Ovary (tissue), 7 donors: ENCODE measurements at regions not wholly inside any gene's neighbourhood (a gene's known extent, or its start where the extent isn't known, plus 50 kb on each side); places are given as distances from the start of the nearest gene placed in this dataset.

Source experiments
- DNase-seq, 5 donors: peaks; one replicate each; pipeline ENCODE4 v3.0.0-alpha.2; 2019 to 2020
- H3K27ac ChIP-seq, 2 donors: fragments of 200-600 bp; one replicate each; pipeline versions ENCODE4 v1.5.1 to v1.8.0; 2019 to 2022
- H3K27me3 ChIP-seq: fragments of 200-600 bp; one replicate; pipeline ENCODE4 v1.8.0; 2022
- H3K36me3 ChIP-seq: fragments of 200-600 bp; sonication (generic); one replicate; pipeline ENCODE4 v1.5.1; 2019
- H3K4me1 ChIP-seq: one replicate; pipeline ENCODE4 v1.8.1; 2013; ENCODE audit warnings: mild to moderate bottlenecking, moderate library complexity; ENCODE audit not compliant: insufficient read depth
- H3K4me3 ChIP-seq: fragments of 200-600 bp; sonication (generic); one replicate; pipeline ENCODE4 v1.5.1; 2017
- H3K9me3 ChIP-seq, 2 donors: fragments of 200-600 bp in 1 of 2; sonication (generic) in 1 of 2; one replicate each; pipeline versions ENCODE4 v1.5.1 to v1.8.1; 2013 to 2019; ENCODE audit warnings: mild to moderate bottlenecking in 1 of 2, moderate library complexity in 1 of 2
- EP300 ChIP-seq: sonication (generic); formaldehyde crosslinking; IDR thresholded peaks from one replicate; pipeline ENCODE4 v1.6.1; 2017; ENCODE audit warnings: antibody characterized with exemption
- POLR2A ChIP-seq: fragments of 450-650 bp; IDR thresholded peaks from one replicate; pipeline ENCODE4 v1.6.1; 2017; ENCODE audit warnings: antibody characterized with exemption, mild to moderate bottlenecking, moderate library complexity
- WGBS, 3 donors: extraction: QIAGEN DNeasy Blood & Tissue Kit in 1 of 3; methylation state at CpG; one replicate each; pipeline versions ENCODE4 v1.1.5 to v1.1.7; 2013 to 2017; 5-methylcytosine and 5-hydroxymethylcytosine counted together
- intact Hi-C, 4 donors: fragments of 100-400 bp; cut with DNase I; formaldehyde crosslinking; loops; one replicate each; pipeline versions ENCODE4 v1.11.0 to v1.15.1; 2022 to 2023
- TF ChIP-seq, protein P1 (sequence below), 3 donors: fragments of 450-650 bp in 2 of 3; fragments of 200-600 bp in 1 of 3; IDR thresholded peaks; one replicate each; pipeline versions ENCODE4 v1.5.1 to v1.8.0; 2016 to 2022; ENCODE audit warnings: antibody characterized with exemption in 3 of 3, mild to moderate bottlenecking in 1 of 3
- donor health status: DM: no; HTN: no; CAD: no; lungs with moderate emphysema.
- donor health status: DM: no; HTN: no; CAD: no.
- donor health status: Bipolar disorder and iron deficiency.
- donor health status: DM: no; HTN: no; CAD: no.
- donor health status: DM: yes; HTN: yes; CAD: no.

DNA sequence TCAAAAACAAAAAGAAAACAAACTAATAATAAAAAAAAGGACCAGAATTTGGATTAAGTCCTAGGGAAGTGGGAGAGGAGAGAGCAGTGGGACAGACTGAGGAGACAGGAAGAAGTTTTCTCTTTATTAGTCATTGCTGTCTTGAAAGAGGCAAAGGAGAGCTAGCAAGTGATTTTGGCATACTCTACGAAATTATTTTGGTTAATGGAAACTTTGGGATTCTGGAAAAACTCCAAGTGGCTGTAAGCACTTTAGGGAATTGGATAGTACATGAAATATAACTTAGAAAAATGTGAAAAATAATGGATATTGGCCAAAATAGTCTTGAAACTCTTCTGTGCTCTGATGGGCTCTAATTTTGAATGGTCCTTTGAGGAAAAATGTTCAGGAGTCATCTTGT, 1641.8 kb upstream of the WWC1 start:
- no peaks in the 10 kb centered on the region for H3K4me1 ChIP-seq
- H3K27ac ChIP-seq: no peak overlapping the region
- no peaks in the 10 kb centered on the region for H3K36me3 ChIP-seq
- no peaks in the 10 kb centered on the region for H3K9me3 ChIP-seq
- H3K4me3 ChIP-seq: no peak overlapping the region
- 0 to 2% (median 2%) methylated on average over 1 of the region's 1 CpG for WGBS, 3 donors
- no peak for TF ChIP-seq EP300
- no peaks in the 10 kb centered on the region for H3K27me3 ChIP-seq
- intact Hi-C loops: no loop called here
- no peak for DNase-seq

DNA sequence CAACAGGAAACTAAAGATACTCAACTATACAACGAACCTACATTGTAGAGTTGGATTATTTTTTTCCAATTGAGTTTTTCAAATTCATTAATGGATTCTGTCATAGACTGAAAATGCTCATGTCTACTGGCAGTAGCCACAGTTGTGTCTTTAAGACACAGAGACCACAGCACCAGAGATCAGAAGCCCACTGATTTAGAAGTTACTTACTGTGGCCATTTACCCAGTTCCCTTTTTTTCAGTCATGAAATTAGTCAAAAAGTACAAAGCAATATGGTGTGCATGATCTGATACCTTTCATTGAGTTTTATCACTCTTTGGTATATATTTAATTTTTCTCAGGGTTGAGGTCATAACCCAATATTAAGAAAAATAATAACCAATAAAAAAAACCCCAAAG, 1640.2 kb upstream of the WWC1 start:
- DNase-seq: no peak
- H3K36me3 ChIP-seq: no peaks in the 10 kb centered on the region
- TF ChIP-seq, protein P1, sequence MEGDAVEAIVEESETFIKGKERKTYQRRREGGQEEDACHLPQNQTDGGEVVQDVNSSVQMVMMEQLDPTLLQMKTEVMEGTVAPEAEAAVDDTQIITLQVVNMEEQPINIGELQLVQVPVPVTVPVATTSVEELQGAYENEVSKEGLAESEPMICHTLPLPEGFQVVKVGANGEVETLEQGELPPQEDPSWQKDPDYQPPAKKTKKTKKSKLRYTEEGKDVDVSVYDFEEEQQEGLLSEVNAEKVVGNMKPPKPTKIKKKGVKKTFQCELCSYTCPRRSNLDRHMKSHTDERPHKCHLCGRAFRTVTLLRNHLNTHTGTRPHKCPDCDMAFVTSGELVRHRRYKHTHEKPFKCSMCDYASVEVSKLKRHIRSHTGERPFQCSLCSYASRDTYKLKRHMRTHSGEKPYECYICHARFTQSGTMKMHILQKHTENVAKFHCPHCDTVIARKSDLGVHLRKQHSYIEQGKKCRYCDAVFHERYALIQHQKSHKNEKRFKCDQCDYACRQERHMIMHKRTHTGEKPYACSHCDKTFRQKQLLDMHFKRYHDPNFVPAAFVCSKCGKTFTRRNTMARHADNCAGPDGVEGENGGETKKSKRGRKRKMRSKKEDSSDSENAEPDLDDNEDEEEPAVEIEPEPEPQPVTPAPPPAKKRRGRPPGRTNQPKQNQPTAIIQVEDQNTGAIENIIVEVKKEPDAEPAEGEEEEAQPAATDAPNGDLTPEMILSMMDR (IDR thresholded peaks at IDR 0.05): no peak
- no peak for TF ChIP-seq POLR2A
- TF ChIP-seq EP300: no peak
- no peaks in the 10 kb centered on the region for H3K27me3 ChIP-seq
- intact Hi-C loops: no loop called here
- no peak overlapping the region for H3K4me3 ChIP-seq
- H3K9me3 ChIP-seq: no peaks in the 10 kb centered on the region
- no peaks in the 10 kb centered on the region for H3K4me1 ChIP-seq
- 78 to 88% (median 80%) methylated on average over 1 of the region's 1 CpG for WGBS, 3 donors
- no peak overlapping the region for H3K27ac ChIP-seq

DNA sequence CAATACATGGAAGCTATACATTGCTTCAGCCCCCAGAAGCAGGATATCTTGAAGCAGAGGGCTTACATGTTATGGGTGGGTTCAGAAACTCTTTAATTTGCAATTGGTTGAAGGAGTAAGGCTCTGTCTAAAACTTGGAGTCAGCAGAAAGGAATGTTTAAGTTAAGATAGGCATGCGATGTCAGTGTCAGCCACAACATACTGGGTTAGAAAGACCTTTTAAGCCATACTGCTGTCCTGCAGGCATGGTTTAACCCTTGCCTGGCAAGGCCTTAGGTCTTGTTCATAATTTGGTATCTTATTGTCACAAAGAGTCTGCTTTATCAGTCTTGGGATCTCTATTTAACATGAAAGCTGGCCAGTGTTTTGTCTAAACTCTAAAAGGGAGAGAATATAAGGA, 1619.6 kb upstream of the WWC1 start:
- H3K36me3 ChIP-seq: no peaks in the 10 kb centered on the region
- H3K9me3 ChIP-seq: no peaks in the 10 kb centered on the region
- no peaks in the 10 kb centered on the region for H3K27me3 ChIP-seq
- DNase-seq: no peak
- intact Hi-C loops: no loop called here
- no peak overlapping the region for H3K27ac ChIP-seq
- H3K4me1 ChIP-seq: no peaks in the 10 kb centered on the region
- 14 to 37% (median 25%) methylated on average over 1 of the region's 1 CpG for WGBS, 3 donors
- no peak overlapping the region for H3K4me3 ChIP-seq
- no peak for TF ChIP-seq POLR2A

DNA sequence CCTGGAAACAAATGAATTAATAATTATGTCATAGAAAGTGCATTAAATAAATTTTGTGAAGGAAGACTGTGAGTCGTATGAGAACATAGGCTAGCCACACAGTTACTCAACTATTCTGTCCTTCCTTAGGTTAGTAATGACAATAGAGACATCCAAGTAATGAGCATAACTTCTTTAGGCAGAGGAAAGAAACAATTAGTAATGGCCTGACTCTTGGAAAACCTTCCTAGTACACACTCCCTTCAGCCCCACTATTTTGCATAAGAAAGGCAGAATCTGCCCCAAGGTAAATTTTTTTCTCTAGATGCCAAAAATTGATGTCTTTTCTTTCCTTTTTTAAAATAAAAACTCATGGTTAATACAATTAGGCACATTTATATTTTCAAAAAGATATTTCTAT, 1619.0 kb upstream of the WWC1 start:
- intact Hi-C loops: no loop called here
- Histone ChIP-seq H3K4me3 (no peak overlapping the region), H3K27me3 (no peaks in the 10 kb centered on the region), H3K9me3 (no peaks in the 10 kb centered on the region), H3K4me1 (no peaks in the 10 kb centered on the region), H3K27ac (no peak overlapping the region), H3K36me3 (no peaks in the 10 kb centered on the region)
- DNase-seq: no peak
- TF ChIP-seq POLR2A: no peak
- TF ChIP-seq, protein P1 (IDR thresholded peaks at IDR 0.05): no peak
- TF ChIP-seq EP300: no peak
- 70 to 86% (median 79%) methylated on average over 1 of the region's 1 CpG for WGBS, 3 donors

DNA sequence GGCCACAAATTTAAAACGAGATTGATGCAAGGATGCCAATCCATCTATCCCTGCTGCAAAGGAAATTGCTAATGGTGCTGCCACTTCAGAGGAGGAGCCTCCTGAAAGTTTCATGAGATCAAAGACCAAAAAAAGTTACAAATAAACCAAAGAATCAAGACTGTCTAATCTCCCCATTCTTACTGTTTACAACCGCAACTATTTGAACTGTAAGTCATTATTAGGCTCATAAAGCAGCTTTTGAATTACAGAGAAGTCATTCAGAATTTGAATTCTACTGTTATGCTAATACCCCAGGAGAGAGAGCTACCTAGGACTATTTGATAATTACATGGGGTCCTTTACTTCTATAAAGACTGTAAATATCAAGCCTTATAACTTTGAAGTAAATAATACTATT, 1613.6 kb upstream of the WWC1 start:
- H3K36me3 ChIP-seq: no peaks in the 10 kb centered on the region
- intact Hi-C loops: no loop called here
- H3K27me3 ChIP-seq: no peaks in the 10 kb centered on the region
- no peak overlapping the region for H3K4me3 ChIP-seq
- H3K4me1 ChIP-seq: no peaks in the 10 kb centered on the region
- no peak overlapping the region for H3K27ac ChIP-seq
- H3K9me3 ChIP-seq: no peaks in the 10 kb centered on the region
- 33 to 40% (median 37%) methylated on average over 2 of the region's 2 CpGs for WGBS, 3 donors
- TF ChIP-seq, protein P1 (IDR thresholded peaks at IDR 0.05): no peak
- no peak for TF ChIP-seq POLR2A
- no peak for TF ChIP-seq EP300
- no peak for DNase-seq

DNA sequence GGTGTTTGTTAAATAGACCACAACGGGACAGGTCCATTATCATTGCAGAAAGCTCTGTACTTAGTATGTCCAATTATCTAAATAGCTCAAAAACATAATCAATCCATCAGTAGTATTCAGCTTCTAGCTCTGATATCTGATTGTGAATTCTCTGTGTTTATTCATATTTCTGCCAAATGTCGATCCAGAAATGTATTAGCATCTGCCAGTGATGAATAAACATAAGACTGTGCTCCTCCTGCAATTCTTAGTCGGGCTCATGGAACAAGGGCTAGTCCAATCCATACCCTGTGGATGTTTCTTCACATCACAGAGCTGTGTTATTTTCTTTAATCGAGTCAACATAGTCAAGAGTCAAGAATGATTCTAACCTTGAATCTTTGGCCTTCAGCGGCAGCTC, 1612.1 kb upstream of the WWC1 start:
- Histone ChIP-seq H3K27me3 (no peaks in the 10 kb centered on the region), H3K36me3 (no peaks in the 10 kb centered on the region), H3K4me1 (no peaks in the 10 kb centered on the region), H3K27ac (no peak overlapping the region), H3K9me3 (no peaks in the 10 kb centered on the region), H3K4me3 (no peak overlapping the region)
- intact Hi-C loops: no loop called here
- 42 to 72% (median 48%) methylated on average over 5 of the region's 5 CpGs for WGBS, 3 donors
- TF ChIP-seq, protein P1 (IDR thresholded peaks at IDR 0.05): no peak
- no peak for TF ChIP-seq POLR2A
- TF ChIP-seq EP300: no peak
- no peak for DNase-seq
